Stomach (tissue), 4 donors: ENCODE measurements at regions not wholly inside any gene's neighbourhood (a gene's known extent, or its start where the extent isn't known, plus 50 kb on each side); places are given as distances from the start of the nearest gene placed in this dataset.

Experiments
- POLR2A ChIP-seq, 4 donors: fragments of 450-650 bp; IDR thresholded peaks; one replicate each; pipeline ENCODE4 v1.6.1; 2016; ENCODE audit warnings: antibody characterized with exemption in 4 of 4, control low read depth in 2 of 4, mild to moderate bottlenecking in 1 of 4, moderate library complexity in 1 of 4
- TF ChIP-seq, protein P1 (sequence below), 7 experiments: fragments of 450-650 bp in 4 of 7; fragments of 200-600 bp in 3 of 7; sonication (generic) in 3 of 7; IDR thresholded peaks; one replicate each; pipeline ENCODE4 v1.5.1; 2016 to 2019; ENCODE audit warnings: antibody characterized with exemption in 7 of 7, control low read depth in 2 of 7, mild to moderate bottlenecking in 1 of 7

DNA sequence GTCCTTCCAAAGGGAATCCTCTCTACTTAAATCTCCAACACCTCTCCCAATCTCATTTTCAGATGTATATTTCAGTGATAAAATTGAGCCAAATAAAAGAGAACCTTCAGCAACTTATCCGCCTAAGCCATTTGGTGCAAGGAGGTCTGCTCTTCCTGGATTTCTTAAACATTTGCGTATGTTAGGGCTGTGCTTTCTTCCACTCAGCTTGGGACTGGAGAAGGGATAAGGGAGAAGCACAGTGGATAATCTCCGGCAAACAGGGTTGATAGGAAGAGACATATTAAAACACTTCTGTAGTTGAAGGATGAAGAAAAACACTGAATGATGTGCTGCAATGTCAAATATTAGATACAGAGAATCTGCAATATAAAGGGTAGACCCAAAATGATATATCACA is 796.2 kb downstream of the KCNJ3 start:
- TF ChIP-seq, protein P1, sequence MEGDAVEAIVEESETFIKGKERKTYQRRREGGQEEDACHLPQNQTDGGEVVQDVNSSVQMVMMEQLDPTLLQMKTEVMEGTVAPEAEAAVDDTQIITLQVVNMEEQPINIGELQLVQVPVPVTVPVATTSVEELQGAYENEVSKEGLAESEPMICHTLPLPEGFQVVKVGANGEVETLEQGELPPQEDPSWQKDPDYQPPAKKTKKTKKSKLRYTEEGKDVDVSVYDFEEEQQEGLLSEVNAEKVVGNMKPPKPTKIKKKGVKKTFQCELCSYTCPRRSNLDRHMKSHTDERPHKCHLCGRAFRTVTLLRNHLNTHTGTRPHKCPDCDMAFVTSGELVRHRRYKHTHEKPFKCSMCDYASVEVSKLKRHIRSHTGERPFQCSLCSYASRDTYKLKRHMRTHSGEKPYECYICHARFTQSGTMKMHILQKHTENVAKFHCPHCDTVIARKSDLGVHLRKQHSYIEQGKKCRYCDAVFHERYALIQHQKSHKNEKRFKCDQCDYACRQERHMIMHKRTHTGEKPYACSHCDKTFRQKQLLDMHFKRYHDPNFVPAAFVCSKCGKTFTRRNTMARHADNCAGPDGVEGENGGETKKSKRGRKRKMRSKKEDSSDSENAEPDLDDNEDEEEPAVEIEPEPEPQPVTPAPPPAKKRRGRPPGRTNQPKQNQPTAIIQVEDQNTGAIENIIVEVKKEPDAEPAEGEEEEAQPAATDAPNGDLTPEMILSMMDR (IDR thresholded peaks at IDR 0.05): no peak
- TF ChIP-seq POLR2A (IDR thresholded peaks at IDR 0.05): no peak
